Skin of body (tissue), 1 donor: ENCODE measurements at regions not wholly inside any gene's neighbourhood (a gene's known extent, or its start where the extent isn't known, plus 50 kb on each side); places are given as distances from the start of the nearest gene placed in this dataset.
"Not testable (repeated sequence)": the region's sequence is repeated elsewhere in the genome, so short reads cannot be mapped to it uniquely, and the experiment has no call there.

Experiments used
- DNase-seq: peaks from one replicate; lab custom pipeline; 2025; lab: John Stamatoyannopoulos, UW

GRCh38 chr17:53633856-53634255, 188.9 kb upstream of the KIF2B start:
- no peak for DNase-seq

- DNase-seq = no peak
These were observed 191.2 kb upstream of the KIF2B start for GRCh38 chr17:53631486-53631885.

GRCh38 chr17:53630638-53631037, 192.1 kb upstream of the KIF2B start:
- no peak for DNase-seq

- DNase-seq = no peak
These were observed 192.6 kb upstream of the KIF2B start for GRCh38 chr17:53630115-53630514.

GRCh38 chr17:53629188-53629587, 193.5 kb upstream of the KIF2B start:
- no peak for DNase-seq

- no peak for DNase-seq
These were observed 194.7 kb upstream of the KIF2B start for GRCh38 chr17:53628011-53628410.

GRCh38 chr17:53627511-53627910, 195.2 kb upstream of the KIF2B start:
- DNase-seq = no peak

GRCh38 chr17:53626286-53626685, 196.4 kb upstream of the KIF2B start:
- DNase-seq = no peak

- no peak for DNase-seq
These were observed 203.7 kb upstream of the KIF2B start for GRCh38 chr17:53619025-53619424.

GRCh38 chr17:53608208-53608607, 214.5 kb upstream of the KIF2B start:
- DNase-seq = not testable (repeated sequence)

- no peak for DNase-seq
These were observed 215.3 kb upstream of the KIF2B start for GRCh38 chr17:53607475-53607874.

- no peak for DNase-seq
These were observed 234.4 kb upstream of the KIF2B start for GRCh38 chr17:53588317-53588716.

- DNase-seq = no peak
These were observed 248.7 kb upstream of the KIF2B start for GRCh38 chr17:53574038-53574437.

- no peak for DNase-seq
These were observed 251.4 kb upstream of the KIF2B start for GRCh38 chr17:53571342-53571741.

GRCh38 chr17:53570731-53571130, 252.0 kb upstream of the KIF2B start:
- no peak for DNase-seq

GRCh38 chr17:53560953-53561352, 261.8 kb upstream of the KIF2B start:
- no peak for DNase-seq

GRCh38 chr17:53548252-53548651, 274.5 kb upstream of the KIF2B start:
- DNase-seq = no peak

- DNase-seq = no peak
These were observed 279.3 kb upstream of the KIF2B start for GRCh38 chr17:53543472-53543871.

GRCh38 chr17:53538129-53538617, 284.6 kb upstream of the KIF2B start:
- DNase-seq = no peak

- DNase-seq = no peak
These were observed 295.3 kb upstream of the KIF2B start for GRCh38 chr17:53527473-53527872.

GRCh38 chr17:53525590-53525989, 297.1 kb upstream of the KIF2B start:
- DNase-seq = no peak

- no peak for DNase-seq
These were observed 306.1 kb upstream of the KIF2B start for GRCh38 chr17:53516636-53517035.

GRCh38 chr17:53499277-53499676, 323.4 kb upstream of the KIF2B start:
- no peak for DNase-seq

- DNase-seq = no peak
These were observed 326.4 kb upstream of the KIF2B start for GRCh38 chr17:53496356-53496755.
